Keratinocyte (primary cell): ENCODE measurements at regions not wholly inside any gene's neighbourhood (a gene's known extent, or its start where the extent isn't known, plus 50 kb on each side); places are given as distances from the start of the nearest gene placed in this dataset.
"Not testable (repeated sequence)": the region's sequence is repeated elsewhere in the genome, so short reads cannot be mapped to it uniquely, and the experiment has no call there.

Source experiments
- DNase-seq: peaks from one replicate; pipeline ENCODE4 v3.0.0-alpha.2; 2011; ENCODE audit warnings: low read depth, missing footprints, low spot score
- FAIRE-seq: peaks from 2 replicates; lab custom pipeline; 2011; peaks lifted over from hg19 to GRCh38; lab: Jason Lieb, UNC
- H2AFZ ChIP-seq: 2 replicates; pipeline ENCODE4 v1.6.0; 2012; ENCODE audit warnings: low read length, control low read depth, inconsistent platforms; ENCODE audit not compliant: control insufficient read depth
- H3K27ac ChIP-seq: 2 replicates; pipeline ENCODE4 v1.5.1; 2011; ENCODE audit warnings: low read length; ENCODE audit not compliant: control insufficient read depth, insufficient read depth
- H3K27me3 ChIP-seq: 3 replicates; pipeline ENCODE4 v1.6.0; 2011; ENCODE audit warnings: low read length; ENCODE audit not compliant: control insufficient read depth, insufficient read depth; ENCODE audit errors: extremely low read depth
- H3K36me3 ChIP-seq, 2 experiments: 2 replicates in 1 of 2; 3 replicates in 1 of 2; pipeline ENCODE4 v1.5.1; 2011; ENCODE audit warnings: low read length in 2 of 2, mild to moderate bottlenecking in 1 of 2; ENCODE audit not compliant: control insufficient read depth in 2 of 2, insufficient read depth in 2 of 2; ENCODE audit errors: extremely low read depth in 1 of 2
- H3K4me1 ChIP-seq: 3 replicates; pipeline ENCODE4 v1.5.1; 2011; ENCODE audit warnings: low read length; ENCODE audit not compliant: control insufficient read depth, insufficient read depth; ENCODE audit errors: extremely low read depth
- H3K4me2 ChIP-seq: 3 replicates; pipeline ENCODE4 v1.6.0; 2011; ENCODE audit warnings: low read depth, low read length; ENCODE audit not compliant: control insufficient read depth, insufficient read depth; ENCODE audit errors: extremely low read depth
- H3K4me3 ChIP-seq, 3 experiments: fragments of 200-600 bp in 1 of 3; sonication (generic) in 1 of 3; 2 replicates in 2 of 3; 3 replicates in 1 of 3; pipeline ENCODE4 v1.5.1; 2011 to 2016; ENCODE audit warnings: low read length in 3 of 3, mild to moderate bottlenecking in 3 of 3, control low read depth in 2 of 3, inconsistent platforms in 1 of 3, low read depth in 1 of 3, mixed read lengths in 1 of 3, mixed run types in 1 of 3, moderate library complexity in 1 of 3; ENCODE audit not compliant: control insufficient read depth in 2 of 3, insufficient read depth in 2 of 3; ENCODE audit errors: extremely low read depth in 1 of 3
- H3K79me2 ChIP-seq: 2 replicates; pipeline ENCODE4 v1.6.0; 2012; ENCODE audit warnings: low read length; ENCODE audit not compliant: control insufficient read depth, insufficient read depth
- H3K9ac ChIP-seq: 3 replicates; pipeline ENCODE4 v1.6.0; 2011; ENCODE audit warnings: low read length; ENCODE audit not compliant: control insufficient read depth, insufficient read depth; ENCODE audit errors: extremely low read depth
- H3K9me1 ChIP-seq: 3 replicates; pipeline ENCODE4 v1.6.0; 2011; ENCODE audit warnings: low read length; ENCODE audit not compliant: control insufficient read depth, insufficient read depth; ENCODE audit errors: extremely low read depth
- H3K9me3 ChIP-seq: 2 replicates; pipeline ENCODE4 v1.5.1; 2012; ENCODE audit warnings: low read depth, low read length; ENCODE audit not compliant: control insufficient read depth
- H4K20me1 ChIP-seq: 3 replicates; pipeline ENCODE4 v1.6.0; 2011; ENCODE audit warnings: low read length; ENCODE audit not compliant: control insufficient read depth, insufficient read depth; ENCODE audit errors: extremely low read depth
- CTCF ChIP-seq, 3 experiments: IDR thresholded peaks in 1 of 3; conservative IDR thresholded peaks in 1 of 3; optimal IDR thresholded peaks in 1 of 3; 2 replicates in 2 of 3; 3 replicates in 1 of 3; pipeline versions ENCODE3 to v1.5.1; 2011; ENCODE audit warnings: low read length in 3 of 3, mild to moderate bottlenecking in 3 of 3, moderate library complexity in 2 of 3, control low read depth in 1 of 3, inconsistent platforms in 1 of 3; ENCODE audit not compliant: insufficient read depth in 2 of 3; ENCODE audit errors: extremely low read depth in 1 of 3
- EZH2 ChIP-seq: IDR thresholded peaks from one replicate; pipeline ENCODE4 v1.6.1; 2012; ENCODE audit warnings: inconsistent platforms, mild to moderate bottlenecking, low read length, moderate library complexity
- dilution Hi-C: fragments of 300-500 bp; cut with MboI; formaldehyde crosslinking; loops from one replicate; pipeline ENCODE4 v1.7.0; 2020; ENCODE audit warnings: low sequenced_read_pairs; ENCODE audit not compliant: extremely low pct_ligation_motif_present

- DNase-seq (no peak), FAIRE-seq (no peak)
- dilution Hi-C loops: no loop called here
- Histone ChIP-seq H2AFZ (no peak overlapping the region), H4K20me1 (no peaks in the 10 kb centered on the region), H3K9ac (no peak overlapping the region), H3K79me2 (no peaks in the 10 kb centered on the region), H3K4me2 (no peak overlapping the region), H3K9me1 (no peaks in the 10 kb centered on the region), H3K27ac (no peak overlapping the region), H3K4me1 (no peaks in the 10 kb centered on the region), H3K4me3 (no peak overlapping the region), H3K36me3 (no peaks in the 10 kb centered on the region), H3K9me3 (no peaks in the 10 kb centered on the region), H3K27me3 (no peaks in the 10 kb centered on the region)
- TF ChIP-seq CTCF (optimal IDR thresholded peaks at IDR 0.05 in 1 of 3, IDR thresholded peaks at IDR 0.05 in 1 of 3, conservative IDR thresholded peaks at IDR 0.05 in 1 of 3; ENCODE audit: extremely low read depth in 1 of 3, insufficient read depth in 2 of 3, low read length in 3 of 3): no peak
- no peak for TF ChIP-seq EZH2
Observed at GRCh38 chr6:141809901-141810300, 322.8 kb upstream of the GJE1 start.

GRCh38 chr6:141808662-141809061, 324.1 kb upstream of the GJE1 start:
- TF ChIP-seq CTCF (optimal IDR thresholded peaks at IDR 0.05 in 1 of 3, IDR thresholded peaks at IDR 0.05 in 1 of 3, conservative IDR thresholded peaks at IDR 0.05 in 1 of 3; ENCODE audit: extremely low read depth in 1 of 3, insufficient read depth in 2 of 3, low read length in 3 of 3) (no peak), EZH2 (no peak)
- FAIRE-seq: no peak
- H2AFZ ChIP-seq: no peak overlapping the region

GRCh38 chr6:141800973-141801372, 331.8 kb upstream of the GJE1 start:
- H3K36me3 ChIP-seq, H2AFZ ChIP-seq, H3K79me2 ChIP-seq, H3K27ac ChIP-seq, H4K20me1 ChIP-seq, H3K9me1 ChIP-seq, H3K4me2 ChIP-seq, FAIRE-seq, H3K4me1 ChIP-seq, DNase-seq, H3K9me3 ChIP-seq, H3K27me3 ChIP-seq, dilution Hi-C loops, H3K9ac ChIP-seq, H3K4me3 ChIP-seq: not testable (repeated sequence)

More at GRCh38 chr6:141808662-141809061, 324.1 kb upstream of the GJE1 start:
- H3K4me2 ChIP-seq: no peak overlapping the region
- H3K79me2 ChIP-seq: no peaks in the 10 kb centered on the region
- H3K36me3 ChIP-seq: no peaks in the 10 kb centered on the region
- no peaks in the 10 kb centered on the region for H4K20me1 ChIP-seq
- DNase-seq: no peak
- H3K9me1 ChIP-seq: no peaks in the 10 kb centered on the region
- H3K4me1 ChIP-seq: no peaks in the 10 kb centered on the region
- no peak overlapping the region for H3K27ac ChIP-seq
- no peaks in the 10 kb centered on the region for H3K9me3 ChIP-seq
- H3K27me3 ChIP-seq: no peaks in the 10 kb centered on the region
- no peak overlapping the region for H3K4me3 ChIP-seq
- H3K9ac ChIP-seq: no peak overlapping the region
- dilution Hi-C loops: no loop called here
